Muscle of arm (tissue), 1 donor: ENCODE measurements at regions not wholly inside any gene's neighbourhood (a gene's known extent, or its start where the extent isn't known, plus 50 kb on each side); places are given as distances from the start of the nearest gene placed in this dataset.
"Not testable (repeated sequence)": the region's sequence is repeated elsewhere in the genome, so short reads cannot be mapped to it uniquely, and the experiment has no call there.

Source experiments
- DNase-seq: peaks from one replicate; pipeline ENCODE4 v3.0.0-alpha.2; 2013

GRCh38 chr2:61677306-61677705 lies 139.2 kb upstream of the XPO1 start:
- DNase-seq: no peak

GRCh38 chr2:61675204-61675603 lies 137.0 kb upstream of the XPO1 start:
- no peak for DNase-seq

- DNase-seq: no peak
Measured at GRCh38 chr2:61671561-61672315, 133.6 kb upstream of the XPO1 start.

GRCh38 chr2:61670591-61671501 lies 132.7 kb upstream of the XPO1 start:
- DNase-seq: no peak

- DNase-seq: no peak
Measured at GRCh38 chr2:61664190-61664589, 126.0 kb upstream of the XPO1 start.

- DNase-seq: no peak
Measured at GRCh38 chr2:61662990-61663389, 124.8 kb upstream of the XPO1 start.

GRCh38 chr2:61660511-61661388 lies 122.6 kb upstream of the XPO1 start:
- DNase-seq: no peak

- DNase-seq: no peak
Measured at GRCh38 chr2:61658841-61659780, 121.0 kb upstream of the XPO1 start.

GRCh38 chr2:61649946-61650345 lies 111.8 kb upstream of the XPO1 start:
- not testable (repeated sequence) for DNase-seq

- DNase-seq: no peak
Measured at GRCh38 chr2:61649021-61649420, 110.9 kb upstream of the XPO1 start.

- no peak for DNase-seq
Measured at GRCh38 chr2:61647044-61647443, 108.9 kb upstream of the XPO1 start.

- DNase-seq: no peak
Measured at GRCh38 chr2:61645911-61646310, 107.8 kb upstream of the XPO1 start.

- DNase-seq: not testable (repeated sequence)
Measured at GRCh38 chr2:61643153-61643552, 105.0 kb upstream of the XPO1 start.

GRCh38 chr2:61640406-61640805 lies 102.2 kb upstream of the XPO1 start:
- DNase-seq: no peak

- DNase-seq: no peak
Measured at GRCh38 chr2:61639721-61640120, 101.6 kb upstream of the XPO1 start.

- DNase-seq: no peak
Measured at GRCh38 chr2:61636686-61637085, 98.5 kb upstream of the XPO1 start.

- DNase-seq: no peak
Measured at GRCh38 chr2:61634512-61634911, 96.4 kb upstream of the XPO1 start.

- DNase-seq: no peak
Measured at GRCh38 chr2:61633250-61633649, 95.1 kb upstream of the XPO1 start.

- DNase-seq: no peak
Measured at GRCh38 chr2:61632276-61633169, 94.4 kb upstream of the XPO1 start.

- DNase-seq: no peak
Measured at GRCh38 chr2:61631321-61631720, 93.2 kb upstream of the XPO1 start.
